ENCODE measurements at regions not wholly inside any gene's neighbourhood (a gene's known extent, or its start where the extent isn't known, plus 50 kb on each side); places are given as distances from the start of the nearest gene placed in this dataset.

DNA sequence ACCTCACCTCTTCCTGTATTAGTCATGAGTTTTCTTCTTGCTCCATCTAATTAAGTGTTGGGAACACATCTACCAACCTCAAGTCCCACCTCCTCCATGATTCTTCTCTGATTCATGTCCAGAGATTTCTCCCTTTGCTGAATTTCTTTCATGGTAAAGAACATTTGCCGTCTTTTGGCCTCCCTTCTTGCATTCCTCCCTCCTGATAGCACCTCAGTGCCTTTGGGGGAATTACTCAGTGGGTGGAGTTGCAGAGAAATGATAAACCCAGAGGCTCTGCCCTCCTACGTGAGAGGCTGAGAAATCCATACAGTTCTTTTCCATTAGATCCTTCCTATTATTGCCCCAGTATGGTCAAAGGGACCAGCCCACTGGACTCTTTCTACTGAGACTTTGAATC is 651.9 kb downstream of the SLC4A3 start:
- Mint-ChIP-seq H3K4me3 (no peak overlapping the region), H3K27ac (no peak overlapping the region), H3K9me3 (peaks cover 0 to 5% (median 3%) of the 10 kb centered on the region in 7 donors), H3K4me1 (no peaks in the 10 kb centered on the region), H3K27me3 (no peaks in the 10 kb centered on the region), H3K36me3 (no peaks in the 10 kb centered on the region)
- DNase-seq (no peak), ATAC-seq (ENCODE audit: low read depth in 2 of 2) (no peak)

DNA sequence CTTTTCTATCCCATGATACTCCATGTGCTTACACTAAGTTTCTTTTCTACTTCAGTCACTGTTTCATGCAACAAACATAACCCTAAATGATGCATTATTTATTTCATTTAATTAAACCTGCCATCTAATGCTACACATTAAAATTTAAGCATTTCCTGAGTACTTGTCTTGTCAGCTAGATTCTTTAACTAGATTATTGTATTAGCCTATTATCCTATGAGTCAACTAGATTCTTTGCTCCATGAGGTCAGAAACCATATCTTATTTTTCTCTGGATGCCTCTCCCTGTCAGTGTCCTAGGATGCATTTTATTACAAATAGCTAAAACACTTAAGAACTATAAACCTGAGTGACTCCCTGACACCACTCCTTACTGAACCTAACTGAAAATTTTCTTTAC is 652.4 kb downstream of the SLC4A3 start:
- no peaks in the 10 kb centered on the region for H3K27me3 Mint-ChIP-seq
- ATAC-seq (ENCODE audit: low read depth in 2 of 2) (no peak), DNase-seq (no peak)
- H3K9me3 Mint-ChIP-seq = peaks cover 0 to 5% (median 3%) of the 10 kb centered on the region in 7 donors
- no peaks in the 10 kb centered on the region for H3K4me1 Mint-ChIP-seq
- no peak overlapping the region for H3K4me3 Mint-ChIP-seq
- H3K36me3 Mint-ChIP-seq = no peaks in the 10 kb centered on the region
- no peak overlapping the region for H3K27ac Mint-ChIP-seq

DNA sequence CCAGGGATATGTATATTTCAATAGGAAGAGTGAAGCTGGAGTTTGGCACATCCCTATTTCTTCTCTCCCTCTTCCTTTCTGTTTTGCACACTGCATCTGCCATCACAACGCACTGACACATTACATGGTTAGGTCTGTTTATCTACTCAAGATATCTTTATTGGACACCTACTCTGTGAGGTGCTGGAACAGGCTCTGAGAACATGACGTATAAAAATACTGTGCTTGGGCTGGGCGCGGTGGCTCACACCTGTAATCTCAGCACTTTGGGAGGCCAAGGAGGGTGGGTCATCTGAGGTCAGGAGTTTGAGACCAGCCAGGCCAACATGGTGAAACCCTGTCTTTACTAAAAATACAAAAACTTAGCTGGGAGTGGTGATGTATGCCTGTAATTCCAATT is 653.3 kb downstream of the SLC4A3 start:
- no peak for ATAC-seq (ENCODE audit: low read depth in 2 of 2)
- no peaks in the 10 kb centered on the region for H3K27me3 Mint-ChIP-seq
- no peak for DNase-seq
- H3K4me3 Mint-ChIP-seq = no peak overlapping the region
- H3K27ac Mint-ChIP-seq = no peak overlapping the region
- H3K36me3 Mint-ChIP-seq = no peaks in the 10 kb centered on the region
- H3K9me3 Mint-ChIP-seq = peaks cover 0 to 5% (median 3%) of the 10 kb centered on the region in 7 donors
- no peaks in the 10 kb centered on the region for H3K4me1 Mint-ChIP-seq

DNA sequence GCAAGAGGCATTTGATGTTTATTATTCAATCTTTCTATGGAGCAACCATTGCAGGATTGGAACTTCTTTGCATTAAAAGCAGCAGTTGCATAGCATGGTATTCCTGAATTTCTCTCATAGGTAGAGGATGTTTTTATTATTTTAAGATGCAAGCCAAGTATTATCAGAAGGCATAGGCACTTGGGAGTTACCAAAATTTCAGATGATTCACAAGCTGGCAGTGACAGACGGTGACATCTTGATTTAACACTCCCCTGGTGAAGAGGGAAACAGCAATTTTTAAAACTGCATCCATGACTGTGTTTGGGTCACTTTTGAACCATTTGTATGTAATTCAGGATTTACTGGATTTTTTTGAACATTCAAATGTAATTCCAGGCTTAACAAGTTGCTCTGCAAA is 654.3 kb downstream of the SLC4A3 start:
- no peak for ATAC-seq (ENCODE audit: low read depth in 2 of 2)
- peaks cover 0 to 5% (median 3%) of the 10 kb centered on the region in 7 donors for H3K9me3 Mint-ChIP-seq
- H3K36me3 Mint-ChIP-seq = no peaks in the 10 kb centered on the region
- H3K27ac Mint-ChIP-seq = no peak overlapping the region
- no peak overlapping the region for H3K4me3 Mint-ChIP-seq
- no peak for DNase-seq
- H3K4me1 Mint-ChIP-seq = no peaks in the 10 kb centered on the region
- no peaks in the 10 kb centered on the region for H3K27me3 Mint-ChIP-seq

DNA sequence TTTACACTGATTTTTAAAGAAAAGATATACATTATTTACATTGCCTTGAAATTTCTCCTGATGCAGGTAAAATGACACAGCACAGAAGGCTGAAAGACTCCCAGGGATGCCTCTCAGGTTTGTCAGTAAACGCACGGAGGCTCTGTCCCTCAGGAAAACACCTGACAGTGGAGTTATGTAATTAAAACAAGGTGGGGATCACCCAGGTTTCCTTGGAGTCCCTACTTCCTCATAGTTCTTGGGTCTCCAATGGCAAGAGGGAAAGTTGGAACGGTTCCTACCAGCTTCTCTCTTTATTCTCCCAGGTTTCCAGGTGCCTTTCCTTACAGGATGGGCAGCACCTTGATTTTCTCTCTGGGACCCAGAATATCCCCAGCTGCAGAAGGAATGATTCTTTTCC is 654.8 kb downstream of the SLC4A3 start:
- no peaks in the 10 kb centered on the region for H3K4me1 Mint-ChIP-seq

DNA sequence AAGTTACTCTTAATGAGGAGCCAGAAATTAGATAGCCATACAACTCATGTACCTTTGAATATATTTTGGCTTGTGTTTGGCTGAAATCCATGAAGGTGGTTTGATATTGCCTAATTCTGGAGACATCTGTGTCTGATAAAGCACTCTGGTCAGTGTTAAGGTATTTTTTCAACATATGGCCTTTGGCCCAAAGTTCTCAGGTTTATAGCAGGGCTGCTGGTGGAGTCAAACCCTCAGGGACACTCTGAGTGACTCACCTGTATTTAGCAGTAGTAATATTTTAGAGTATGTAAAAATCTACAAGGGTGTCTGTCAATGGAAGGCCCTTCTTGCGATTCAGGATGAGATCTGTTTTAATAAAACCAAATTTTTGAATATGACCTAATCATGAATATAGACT is 666.5 kb downstream of the SLC4A3 start:
- H3K36me3 Mint-ChIP-seq = no peaks in the 10 kb centered on the region
- H3K4me1 Mint-ChIP-seq = no peaks in the 10 kb centered on the region
- H3K9me3 Mint-ChIP-seq = peaks cover 0 to 5% (median 2%) of the 10 kb centered on the region in 7 donors
- ATAC-seq (ENCODE audit: low read depth in 2 of 2) = no peak
- no peak for DNase-seq
- H3K27me3 Mint-ChIP-seq = peaks cover 0 to 5% (median 0%) of the 10 kb centered on the region in 3 donors
- H3K4me3 Mint-ChIP-seq = no peak overlapping the region
- H3K27ac Mint-ChIP-seq = no peak overlapping the region

More for the DNA sequence above, 654.8 kb downstream of the SLC4A3 start:
- no peaks in the 10 kb centered on the region for H3K27me3 Mint-ChIP-seq
- no peak overlapping the region for H3K4me3 Mint-ChIP-seq
- H3K9me3 Mint-ChIP-seq = peaks cover 0 to 5% (median 3%) of the 10 kb centered on the region in 7 donors
- ATAC-seq (ENCODE audit: low read depth in 2 of 2) (no peak), DNase-seq (no peak)
- peak overlapping the region in 1 of 6 donors; percentile 34 for H3K27ac Mint-ChIP-seq
- H3K36me3 Mint-ChIP-seq = no peaks in the 10 kb centered on the region

DNA sequence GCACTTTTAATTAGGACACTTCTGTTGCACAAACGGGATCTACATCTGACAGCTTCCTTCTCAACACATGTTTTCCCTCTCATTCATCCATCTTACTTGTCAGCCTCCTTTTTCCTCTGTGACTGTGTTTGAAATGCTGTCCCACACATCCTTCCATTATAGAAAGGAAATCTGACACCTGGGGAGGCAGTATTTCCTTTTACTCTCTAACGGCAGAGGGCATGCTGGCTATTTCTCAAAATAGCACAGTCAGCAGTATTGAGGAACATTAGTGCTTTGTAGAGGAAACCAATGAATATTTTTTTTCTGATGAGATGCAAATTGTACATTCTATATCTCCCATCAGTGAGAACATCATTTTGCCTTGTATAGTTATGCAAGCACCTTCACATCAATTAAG is 668.7 kb downstream of the SLC4A3 start:
- Mint-ChIP-seq H3K27ac (no peak overlapping the region), H3K27me3 (peaks cover 0 to 5% (median 0%) of the 10 kb centered on the region in 3 donors), H3K9me3 (peaks cover 0 to 5% (median 0%) of the 10 kb centered on the region in 7 donors), H3K4me3 (no peak overlapping the region), H3K36me3 (no peaks in the 10 kb centered on the region), H3K4me1 (no peaks in the 10 kb centered on the region)
- ATAC-seq (ENCODE audit: low read depth in 2 of 2) (no peak), DNase-seq (no peak)

DNA sequence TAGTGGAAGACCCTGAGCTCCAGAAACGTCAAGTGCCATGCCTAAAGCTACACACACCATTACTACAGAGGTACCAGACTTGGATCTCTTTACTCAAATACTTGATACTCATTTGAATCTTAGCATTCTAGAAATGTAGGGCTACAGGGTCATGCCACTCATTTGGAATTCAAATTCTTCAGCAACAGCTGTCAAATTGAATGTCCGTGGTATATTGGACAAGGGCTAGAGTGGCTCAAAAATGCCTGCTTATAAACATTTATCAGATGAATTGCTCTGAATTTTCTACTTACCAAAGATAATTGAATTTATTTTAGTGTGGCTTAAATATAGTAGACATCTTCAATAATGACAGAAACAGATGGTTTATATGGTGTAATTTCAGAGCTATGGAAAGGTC is 669.7 kb downstream of the SLC4A3 start:
- Mint-ChIP-seq H3K9me3 (peaks cover 0 to 5% (median 0%) of the 10 kb centered on the region in 7 donors), H3K36me3 (no peaks in the 10 kb centered on the region), H3K4me1 (no peaks in the 10 kb centered on the region), H3K27me3 (peaks cover 0 to 5% (median 0%) of the 10 kb centered on the region in 3 donors), H3K27ac (no peak overlapping the region), H3K4me3 (no peak overlapping the region)
- DNase-seq = no peak
- no peak for ATAC-seq (ENCODE audit: low read depth in 2 of 2)

DNA sequence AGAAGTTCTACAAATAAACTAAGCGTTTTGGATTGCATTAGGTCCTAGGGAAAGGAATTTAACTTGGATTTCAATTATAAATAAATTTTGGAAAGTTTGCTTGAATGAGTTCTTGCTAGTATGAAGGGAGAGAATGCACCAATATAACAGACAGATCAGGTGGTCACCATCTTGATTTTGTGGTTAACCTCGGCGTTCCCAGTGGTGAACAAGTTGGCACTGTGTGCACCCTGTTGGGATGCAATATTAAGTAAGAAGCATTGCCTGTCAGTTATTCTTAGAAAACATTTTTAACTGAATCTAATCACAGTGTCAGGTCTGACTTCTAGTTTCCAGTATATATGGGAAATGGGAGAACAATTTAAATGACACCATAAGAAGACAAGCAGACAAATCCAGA is 673.4 kb downstream of the SLC4A3 start:
- DNase-seq = no peak
- no peak for ATAC-seq (ENCODE audit: low read depth in 2 of 2)
- H3K4me3 Mint-ChIP-seq = no peak overlapping the region
- H3K36me3 Mint-ChIP-seq = no peaks in the 10 kb centered on the region
- no peaks in the 10 kb centered on the region for H3K27me3 Mint-ChIP-seq
- H3K4me1 Mint-ChIP-seq = no peaks in the 10 kb centered on the region
- H3K27ac Mint-ChIP-seq = no peak overlapping the region
- H3K9me3 Mint-ChIP-seq = peaks cover 0 to 5% (median 0%) of the 10 kb centered on the region in 7 donors

DNA sequence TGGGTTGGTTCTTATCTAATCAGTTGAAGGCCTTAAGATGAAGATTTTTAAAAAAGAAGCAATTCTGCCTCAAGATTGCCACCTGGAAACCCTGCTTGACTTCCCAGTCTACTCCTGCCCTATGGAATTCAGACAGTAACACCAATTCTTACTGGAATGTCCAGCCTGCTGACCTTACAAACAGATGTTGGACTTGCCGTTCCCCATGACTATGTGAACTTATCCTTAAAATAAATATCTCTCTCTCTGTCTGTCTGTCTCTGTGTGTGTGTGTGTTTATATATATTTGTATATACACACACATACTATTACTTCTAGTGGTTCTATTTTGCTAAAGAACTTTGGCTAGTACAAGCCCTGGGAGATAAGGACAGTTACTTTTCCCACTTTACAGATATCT is 675.3 kb downstream of the SLC4A3 start:
- no peak overlapping the region for H3K27ac Mint-ChIP-seq
- H3K4me3 Mint-ChIP-seq = no peak overlapping the region
- H3K4me1 Mint-ChIP-seq = no peaks in the 10 kb centered on the region
- DNase-seq = no peak
- H3K36me3 Mint-ChIP-seq = no peaks in the 10 kb centered on the region
- H3K9me3 Mint-ChIP-seq = peaks cover 0 to 5% (median 0%) of the 10 kb centered on the region in 7 donors
- no peaks in the 10 kb centered on the region for H3K27me3 Mint-ChIP-seq
- no peak for ATAC-seq (ENCODE audit: low read depth in 2 of 2)

DNA sequence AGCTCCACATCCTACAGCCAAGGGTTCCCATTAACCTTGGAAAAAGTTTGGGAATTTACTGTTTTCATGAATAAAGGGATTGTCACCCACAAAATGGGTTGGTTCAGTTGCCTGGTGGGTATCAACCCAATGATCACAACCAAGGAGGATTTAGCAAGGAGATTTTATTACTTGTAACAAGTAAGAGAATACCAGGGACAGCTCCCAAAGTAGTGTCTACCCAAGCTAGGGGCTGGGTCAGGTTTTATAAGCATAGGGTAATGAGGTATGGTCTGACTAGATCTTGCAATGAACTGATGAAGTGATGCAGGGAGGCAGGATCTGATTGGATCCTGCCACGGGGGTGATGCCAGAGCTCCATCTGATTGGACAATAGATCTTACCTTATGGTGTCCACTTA is 681.8 kb downstream of the SLC4A3 start:
- H3K27ac Mint-ChIP-seq = no peak overlapping the region
- no peaks in the 10 kb centered on the region for H3K27me3 Mint-ChIP-seq
- H3K4me3 Mint-ChIP-seq = no peak overlapping the region
- peaks cover 0 to 4% (median 0%) of the 10 kb centered on the region in 7 donors for H3K9me3 Mint-ChIP-seq
- no peak for DNase-seq
- no peak for ATAC-seq (ENCODE audit: low read depth in 2 of 2)
- no peaks in the 10 kb centered on the region for H3K4me1 Mint-ChIP-seq
- H3K36me3 Mint-ChIP-seq = no peaks in the 10 kb centered on the region

DNA sequence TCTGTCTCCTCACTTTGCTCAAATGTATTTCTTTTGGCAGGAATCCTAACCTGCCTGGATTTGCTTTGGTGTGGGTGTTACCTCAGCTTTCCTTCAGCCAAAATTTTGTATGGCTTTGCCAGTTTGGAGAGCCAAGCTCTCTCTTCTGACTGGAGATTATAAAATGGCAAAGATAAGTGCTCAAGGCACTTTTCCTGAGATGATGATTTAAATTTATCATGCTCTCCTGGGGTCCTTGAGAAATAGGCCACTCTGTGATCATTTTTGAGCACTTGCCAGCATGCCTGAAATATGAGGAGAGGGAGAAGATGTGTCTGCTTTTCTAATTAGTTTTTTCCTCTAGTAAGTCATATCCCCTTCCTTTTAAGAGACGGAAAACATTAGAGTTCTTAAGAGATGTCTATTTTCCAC is 683.0 kb downstream of the SLC4A3 start:
- Mint-ChIP-seq H3K9me3 (peaks cover 0 to 3% (median 0%) of the 10 kb centered on the region in 7 donors), H3K4me1 (no peaks in the 10 kb centered on the region), H3K27me3 (no peaks in the 10 kb centered on the region), H3K27ac (no peak overlapping the region), H3K36me3 (no peaks in the 10 kb centered on the region), H3K4me3 (peak overlapping the region in 1 of 8 donors; percentile 42)
- ATAC-seq (ENCODE audit: low read depth in 2 of 2) (no peak), DNase-seq (no peak)

DNA sequence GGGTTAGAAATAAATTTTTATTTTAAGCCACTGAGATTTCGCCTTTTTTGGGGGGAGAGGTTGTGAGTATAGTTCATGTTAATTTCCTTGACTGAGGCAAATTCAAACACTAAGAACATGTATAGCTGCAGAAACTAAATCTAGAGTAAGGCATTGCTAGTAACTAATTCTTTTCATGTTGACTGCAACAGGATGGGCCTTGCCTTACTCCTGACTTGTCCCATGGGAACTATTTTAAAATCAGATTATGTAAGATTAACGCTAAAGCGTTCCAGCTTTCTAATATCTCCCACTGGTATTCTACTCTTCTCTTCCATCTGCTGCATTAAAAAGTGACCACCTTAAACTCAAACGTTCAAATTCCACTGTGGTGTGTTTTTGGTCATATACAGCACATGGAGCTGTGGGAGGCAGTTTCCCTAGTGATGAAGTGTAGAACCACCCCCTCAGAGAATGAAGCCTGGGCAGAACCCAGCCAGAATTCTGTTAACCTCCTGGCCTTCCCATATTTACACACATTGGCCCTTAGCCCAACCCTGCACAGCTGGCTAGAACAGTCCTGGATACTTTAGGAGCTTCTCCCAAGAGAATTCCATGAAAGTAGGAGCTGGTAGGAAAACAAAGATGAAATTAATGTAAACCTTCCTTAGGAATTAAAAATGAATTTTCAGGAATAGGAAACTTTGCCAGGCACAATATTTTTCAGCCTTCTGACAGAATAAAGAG is 687.8 kb downstream of the SLC4A3 start:
- no peaks in the 10 kb centered on the region for H3K36me3 Mint-ChIP-seq
- no peaks in the 10 kb centered on the region for H3K27me3 Mint-ChIP-seq
- H3K9me3 Mint-ChIP-seq = peaks cover 0 to 9% (median 2%) of the 10 kb centered on the region in 7 donors
- DNase-seq = no peak
- H3K27ac Mint-ChIP-seq = no peak overlapping the region
- no peak overlapping the region for H3K4me3 Mint-ChIP-seq
- ATAC-seq (ENCODE audit: low read depth in 2 of 2) = no peak
- H3K4me1 Mint-ChIP-seq = no peaks in the 10 kb centered on the region

DNA sequence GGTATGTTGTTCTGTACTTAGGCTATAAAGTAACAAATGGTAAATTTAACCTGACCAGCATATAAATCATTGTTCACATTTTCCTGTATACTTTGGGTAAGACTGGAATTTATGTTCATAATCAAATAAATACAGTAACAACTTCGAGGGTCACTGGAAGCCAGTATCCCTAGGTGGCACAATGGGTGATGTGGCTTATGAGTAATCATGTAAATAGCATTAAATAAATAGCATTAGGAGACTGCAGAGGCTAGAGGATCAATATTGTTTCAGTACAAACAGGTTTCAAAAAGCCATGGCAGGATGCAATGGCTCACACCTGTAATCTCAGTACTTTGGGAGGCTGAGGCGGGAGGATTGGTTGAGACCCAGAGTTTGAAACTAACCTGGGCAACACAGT is 690.6 kb downstream of the SLC4A3 start:
- H3K4me1 Mint-ChIP-seq = no peaks in the 10 kb centered on the region
- DNase-seq (no peak), ATAC-seq (ENCODE audit: low read depth in 2 of 2) (no peak)
- no peaks in the 10 kb centered on the region for H3K36me3 Mint-ChIP-seq
- H3K27ac Mint-ChIP-seq = no peak overlapping the region
- peaks cover 0 to 12% (median 4%) of the 10 kb centered on the region in 7 donors for H3K9me3 Mint-ChIP-seq
- H3K27me3 Mint-ChIP-seq = no peaks in the 10 kb centered on the region
- H3K4me3 Mint-ChIP-seq = no peak overlapping the region

Data from naive B cell (primary cell).